Testis (tissue), 2 donors: ENCODE measurements at regions not wholly inside any gene's neighbourhood (a gene's known extent, or its start where the extent isn't known, plus 50 kb on each side); places are given as distances from the start of the nearest gene placed in this dataset.

Source experiments
- CTCF ChIP-seq, 3 experiments: fragments of 450-650 bp in 2 of 3; fragments of 200-600 bp in 1 of 3; sonication (generic) in 1 of 3; IDR thresholded peaks; one replicate each; pipeline ENCODE4 v1.5.1; 2016 to 2019; ENCODE audit warnings: antibody characterized with exemption in 3 of 3, mild to moderate bottlenecking in 2 of 3, moderate library complexity in 1 of 3
- POLR2A ChIP-seq: fragments of 450-650 bp; IDR thresholded peaks from one replicate; pipeline ENCODE4 v1.6.1; 2017; ENCODE audit warnings: antibody characterized with exemption, mild to moderate bottlenecking, moderate library complexity

- TF ChIP-seq CTCF (IDR thresholded peaks at IDR 0.05) = no peak
- TF ChIP-seq POLR2A = no peak
These were observed 72.3 kb upstream of the BTN3A2 start for GRCh38 chr6:26292709-26293108.
